ENCODE measurements at regions not wholly inside any gene's neighbourhood (a gene's known extent, or its start where the extent isn't known, plus 50 kb on each side); places are given as distances from the start of the nearest gene placed in this dataset.

- DNase-seq (ENCODE audit: low read depth): no peak
- no peak overlapping the region for H3K4me3 ChIP-seq (ENCODE audit: low read depth, low read length)
- no peak for TF ChIP-seq CTCF (conservative IDR thresholded peaks at IDR 0.05; ENCODE audit: low read depth, low read length)
Measured at GRCh38 chr5:156188016-156188415, 138.9 kb upstream of the SGCD start.

- no peak for DNase-seq (ENCODE audit: low read depth)
- H3K4me3 ChIP-seq (ENCODE audit: low read depth, low read length): no peak overlapping the region
- no peak for TF ChIP-seq CTCF (conservative IDR thresholded peaks at IDR 0.05; ENCODE audit: low read depth, low read length)
Measured at GRCh38 chr5:156189628-156190027, 137.3 kb upstream of the SGCD start.

GRCh38 chr5:156191547-156191946 lies 135.4 kb upstream of the SGCD start:
- DNase-seq (ENCODE audit: low read depth): no peak
- H3K4me3 ChIP-seq (ENCODE audit: low read depth, low read length): no peak overlapping the region
- TF ChIP-seq CTCF (conservative IDR thresholded peaks at IDR 0.05; ENCODE audit: low read depth, low read length): no peak

GRCh38 chr5:156197042-156197635 lies 129.8 kb upstream of the SGCD start:
- no peak overlapping the region for H3K4me3 ChIP-seq (ENCODE audit: low read depth, low read length)
- no peak for TF ChIP-seq CTCF (conservative IDR thresholded peaks at IDR 0.05; ENCODE audit: low read depth, low read length)
- DNase-seq (ENCODE audit: low read depth): no peak

GRCh38 chr5:156199045-156199444 lies 127.9 kb upstream of the SGCD start:
- no peak overlapping the region for H3K4me3 ChIP-seq (ENCODE audit: low read depth, low read length)
- DNase-seq (ENCODE audit: low read depth): no peak
- TF ChIP-seq CTCF (conservative IDR thresholded peaks at IDR 0.05; ENCODE audit: low read depth, low read length): no peak

- H3K4me3 ChIP-seq (ENCODE audit: low read depth, low read length): no peak overlapping the region
- TF ChIP-seq CTCF (conservative IDR thresholded peaks at IDR 0.05; ENCODE audit: low read depth, low read length): no peak
- DNase-seq (ENCODE audit: low read depth): no peak
Measured at GRCh38 chr5:156200938-156201787, 125.8 kb upstream of the SGCD start.

Data from choroid plexus epithelial cell (primary cell).